Loucy (cell line): ENCODE measurements at regions not wholly inside any gene's neighbourhood (a gene's known extent, or its start where the extent isn't known, plus 50 kb on each side); places are given as distances from the start of the nearest gene placed in this dataset.

Source experiments
- H2AFZ ChIP-seq: fragments of 200-600 bp; sonication (generic); 2 replicates; pipeline ENCODE4 v1.6.0; 2016; ENCODE audit warnings: antibody characterized with exemption, mild to moderate bottlenecking, low read length, moderate library complexity
- H3F3A ChIP-seq: fragments of 200-600 bp; 2 replicates; pipeline ENCODE4 v1.6.0; 2016; ENCODE audit warnings: antibody characterized with exemption, low read depth, mild to moderate bottlenecking
- H3K27me3 ChIP-seq: fragments of 200-600 bp; sonication (generic); 2 replicates; pipeline ENCODE4 v1.6.1; 2014; ENCODE audit warnings: low read length, mild to moderate bottlenecking; ENCODE audit not compliant: insufficient read depth, poor library complexity, severe bottlenecking
- H3K36me3 ChIP-seq: fragments of 200-600 bp; sonication (generic); 2 replicates; pipeline ENCODE4 v1.6.1; 2016; ENCODE audit warnings: low read length; ENCODE audit not compliant: insufficient read depth
- H3K4me1 ChIP-seq: fragments of 200-600 bp; sonication (generic); 2 replicates; pipeline ENCODE4 v1.5.1; 2014; ENCODE audit warnings: low read length, mild to moderate bottlenecking; ENCODE audit not compliant: insufficient read depth, poor library complexity, severe bottlenecking
- H3K4me2 ChIP-seq: fragments of 200-600 bp; sonication (generic); 2 replicates; pipeline ENCODE4 v1.6.0; 2014; ENCODE audit warnings: antibody characterized with exemption, low read length, low read depth, mild to moderate bottlenecking; ENCODE audit not compliant: poor library complexity, severe bottlenecking
- H3K4me3 ChIP-seq: fragments of 200-600 bp; sonication (generic); 2 replicates; pipeline ENCODE4 v1.5.1; 2014; ENCODE audit warnings: low read length, mild to moderate bottlenecking, mixed read lengths; ENCODE audit not compliant: poor library complexity, severe bottlenecking
- H3K79me2 ChIP-seq: fragments of 200-600 bp; sonication (generic); 2 replicates; pipeline ENCODE4 v1.6.1; 2014; ENCODE audit warnings: low read length; ENCODE audit not compliant: insufficient read depth
- H3K9ac ChIP-seq: fragments of 200-600 bp; sonication (generic); 2 replicates; pipeline ENCODE4 v1.6.0; 2014; ENCODE audit warnings: mild to moderate bottlenecking, low read depth, low read length, moderate library complexity; ENCODE audit not compliant: poor library complexity, severe bottlenecking
- H3K9me2 ChIP-seq: fragments of 200-600 bp; sonication (generic); replicated peaks from 2 replicates; pipeline ENCODE4 v1.6.1; 2016; ENCODE audit warnings: low read depth, low read length, mixed read lengths
- H3K9me3 ChIP-seq: fragments of 200-600 bp; sonication (generic); 2 replicates; pipeline ENCODE4 v1.6.1; 2014; ENCODE audit warnings: mild to moderate bottlenecking, antibody characterized with exemption, low read length, low read depth; ENCODE audit not compliant: insufficient read depth
- H4K20me1 ChIP-seq: fragments of 200-600 bp; sonication (generic); 2 replicates; pipeline ENCODE4 v1.6.0; 2014; ENCODE audit warnings: antibody characterized with exemption, low read length, mild to moderate bottlenecking; ENCODE audit not compliant: insufficient read depth, poor library complexity, severe bottlenecking
- CTCF ChIP-seq: fragments of 200-600 bp; sonication (generic); conservative IDR thresholded peaks from 2 replicates; pipeline ENCODE4 v1.5.1; 2014; ENCODE audit warnings: mild to moderate bottlenecking, antibody characterized with exemption, low read length
- EZH2phosphoT487 ChIP-seq: fragments of 200-600 bp; IDR thresholded peaks from 2 replicates; pipeline ENCODE4 v1.6.1; 2018; ENCODE audit warnings: antibody characterized with exemption, mild to moderate bottlenecking, moderate library complexity, borderline replicate concordance

DNA sequence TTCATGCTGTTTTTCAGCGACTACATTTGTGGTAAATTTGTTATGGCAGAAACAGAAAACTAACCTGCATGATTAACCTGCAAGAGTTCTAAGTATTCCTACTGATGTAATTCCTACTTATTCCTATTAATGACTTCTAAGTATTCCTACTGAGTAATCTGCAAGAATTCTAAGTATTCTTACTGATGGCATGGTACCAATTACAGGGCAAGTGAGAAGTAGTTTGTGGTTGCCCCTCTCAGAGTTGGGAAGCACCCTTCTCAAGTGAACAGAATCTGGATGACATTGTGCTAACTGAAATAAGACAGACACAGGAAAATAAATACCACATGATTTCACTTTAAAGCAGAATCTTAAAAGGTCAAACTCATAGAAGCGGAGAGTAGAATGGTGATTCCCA, 100.9 kb upstream of the CPNE8 start:
- Histone ChIP-seq H3F3A (no peaks in the 10 kb centered on the region), H3K9ac (no peak overlapping the region), H3K27me3 (no peaks in the 10 kb centered on the region), H3K4me1 (no peaks in the 10 kb centered on the region), H3K9me2 (no peaks in the 10 kb centered on the region), H3K79me2 (no peaks in the 10 kb centered on the region), H3K9me3 (no peaks in the 10 kb centered on the region), H2AFZ (no peak overlapping the region), H3K4me2 (no peak overlapping the region), H3K4me3 (no peak overlapping the region), H3K36me3 (no peaks in the 10 kb centered on the region), H4K20me1 (no peaks in the 10 kb centered on the region)
- no peak for TF ChIP-seq EZH2phosphoT487
- no peak for TF ChIP-seq CTCF

- H3F3A ChIP-seq: no peaks in the 10 kb centered on the region
- no peaks in the 10 kb centered on the region for H3K4me1 ChIP-seq
- H2AFZ ChIP-seq: no peak overlapping the region
- H3K36me3 ChIP-seq: no peaks in the 10 kb centered on the region
- no peaks in the 10 kb centered on the region for H3K27me3 ChIP-seq
- no peaks in the 10 kb centered on the region for H4K20me1 ChIP-seq
- H3K79me2 ChIP-seq: no peaks in the 10 kb centered on the region
- no peaks in the 10 kb centered on the region for H3K9me3 ChIP-seq
- H3K9me2 ChIP-seq: no peaks in the 10 kb centered on the region
- H3K4me3 ChIP-seq: no peak overlapping the region
- no peak overlapping the region for H3K4me2 ChIP-seq
- TF ChIP-seq CTCF (no peak), EZH2phosphoT487 (no peak)
- H3K9ac ChIP-seq: no peak overlapping the region
Observed at GRCh38 chr12:39005671-39006070, 100.3 kb upstream of the CPNE8 start.

- Histone ChIP-seq H2AFZ (no peak overlapping the region), H3K36me3 (no peaks in the 10 kb centered on the region), H3K4me2 (no peak overlapping the region), H3F3A (no peaks in the 10 kb centered on the region), H4K20me1 (no peaks in the 10 kb centered on the region), H3K27me3 (no peaks in the 10 kb centered on the region), H3K79me2 (no peaks in the 10 kb centered on the region), H3K4me3 (no peak overlapping the region), H3K4me1 (no peaks in the 10 kb centered on the region), H3K9me3 (no peaks in the 10 kb centered on the region), H3K9ac (no peak overlapping the region), H3K9me2 (no peaks in the 10 kb centered on the region)
- TF ChIP-seq EZH2phosphoT487: no peak
Observed at GRCh38 chr12:39003541-39004155, 98.3 kb upstream of the CPNE8 start.

DNA sequence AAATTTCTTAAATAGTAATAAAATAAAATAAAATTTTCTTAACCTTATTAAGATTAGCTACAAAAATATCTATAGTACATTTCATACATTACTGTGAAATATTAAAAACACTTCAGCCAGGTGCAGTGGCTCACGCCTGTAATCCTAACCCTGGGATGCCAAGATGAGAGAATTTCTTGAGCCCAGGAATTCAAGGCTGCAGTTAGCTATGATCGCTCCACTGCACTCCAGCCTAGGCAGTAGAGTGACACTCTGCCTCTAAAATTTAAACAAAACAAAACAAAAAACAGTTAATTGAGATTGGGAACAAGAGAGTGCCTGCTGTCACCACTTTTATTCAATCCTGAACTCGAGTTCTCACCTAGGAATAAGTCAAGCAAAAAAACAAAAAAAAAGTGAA, 95.0 kb upstream of the CPNE8 start:
- no peaks in the 10 kb centered on the region for H3K36me3 ChIP-seq
- H3K9me3 ChIP-seq: no peaks in the 10 kb centered on the region
- no peak overlapping the region for H3K4me2 ChIP-seq
- no peaks in the 10 kb centered on the region for H4K20me1 ChIP-seq
- H3K9me2 ChIP-seq: no peaks in the 10 kb centered on the region; the same call in 1 of the 2 replicates
- no peak for TF ChIP-seq EZH2phosphoT487
- no peak for TF ChIP-seq CTCF
- no peak overlapping the region for H2AFZ ChIP-seq
- H3F3A ChIP-seq: no peaks in the 10 kb centered on the region
- H3K79me2 ChIP-seq: no peaks in the 10 kb centered on the region
- no peak overlapping the region for H3K4me3 ChIP-seq
- H3K9ac ChIP-seq: no peak overlapping the region
- no peaks in the 10 kb centered on the region for H3K4me1 ChIP-seq
- H3K27me3 ChIP-seq: no peaks in the 10 kb centered on the region
